Stimulated activated naive CD4-positive, alpha-beta T cell treated with Interleukin-2 at 50 U/mL for 16 hours (primary cell): ENCODE measurements at regions not wholly inside any gene's neighbourhood (a gene's known extent, or its start where the extent isn't known, plus 50 kb on each side); places are given as distances from the start of the nearest gene placed in this dataset.

ENCODE experiments used
- DNase-seq: peaks from one replicate; lab custom pipeline; 2025; lab: John Stamatoyannopoulos, UW

GRCh38 chr12:4015225-4016091, 142.3 kb upstream of the PARP11 start:
- no peak for DNase-seq

GRCh38 chr12:4014858-4015224, 141.6 kb upstream of the PARP11 start:
- no peak for DNase-seq

GRCh38 chr12:4014444-4014843, 141.2 kb upstream of the PARP11 start:
- DNase-seq = no peak

GRCh38 chr12:4012977-4013968, 140.1 kb upstream of the PARP11 start:
- DNase-seq = no peak

GRCh38 chr12:4012073-4012472, 138.9 kb upstream of the PARP11 start:
- DNase-seq = no peak

- DNase-seq = no peak
These were observed 138.4 kb upstream of the PARP11 start for GRCh38 chr12:4011597-4011996.

- no peak for DNase-seq
These were observed 136.9 kb upstream of the PARP11 start for GRCh38 chr12:4009979-4010704.

- DNase-seq = no peak
These were observed 133.5 kb upstream of the PARP11 start for GRCh38 chr12:4006743-4007142.

- no peak for DNase-seq
These were observed 132.7 kb upstream of the PARP11 start for GRCh38 chr12:4005851-4006430.

GRCh38 chr12:4003576-4003975, 130.4 kb upstream of the PARP11 start:
- no peak for DNase-seq

GRCh38 chr12:4002601-4003000, 129.4 kb upstream of the PARP11 start:
- no peak for DNase-seq

- DNase-seq = no peak
These were observed 128.6 kb upstream of the PARP11 start for GRCh38 chr12:4001841-4002240.

- DNase-seq = no peak
These were observed 127.8 kb upstream of the PARP11 start for GRCh38 chr12:4001031-4001430.

GRCh38 chr12:3999904-4000303, 126.7 kb upstream of the PARP11 start:
- DNase-seq = no peak

GRCh38 chr12:3998968-3999792, 126.0 kb upstream of the PARP11 start:
- no peak for DNase-seq

- DNase-seq = no peak
These were observed 125.2 kb upstream of the PARP11 start for GRCh38 chr12:3998397-3998796.

GRCh38 chr12:3996322-3996721, 123.1 kb upstream of the PARP11 start:
- no peak for DNase-seq

- DNase-seq = no peak
These were observed 122.1 kb upstream of the PARP11 start for GRCh38 chr12:3995306-3995705.

GRCh38 chr12:3994500-3994899, 121.3 kb upstream of the PARP11 start:
- no peak for DNase-seq

- DNase-seq = no peak
These were observed 119.7 kb upstream of the PARP11 start for GRCh38 chr12:3992945-3993344.
